SH-SY5Y (cell line): ENCODE measurements at regions not wholly inside any gene's neighbourhood (a gene's known extent, or its start where the extent isn't known, plus 50 kb on each side); places are given as distances from the start of the nearest gene placed in this dataset.

Experiments used
- GATA2 ChIP-seq: IDR thresholded peaks from 2 replicates; pipeline ENCODE4 v1.6.1; 2011; ENCODE audit warnings: mild to moderate bottlenecking, low read depth, low read length
- GATA3 ChIP-seq: IDR thresholded peaks from 2 replicates; pipeline ENCODE4 v1.6.1; 2011; ENCODE audit warnings: low read depth, mild to moderate bottlenecking, low read length, moderate library complexity

- TF ChIP-seq GATA2 (no peak), GATA3 (no peak)
Observed at GRCh38 chr5:68818870-68819269, 274.9 kb upstream of the SLC30A5 start.
